H1 (cell line): ENCODE measurements at regions not wholly inside any gene's neighbourhood (a gene's known extent, or its start where the extent isn't known, plus 50 kb on each side); places are given as distances from the start of the nearest gene placed in this dataset.

Experiments
- ASH2L ChIP-seq: fragments of 200-600, 300-600 bp; sonication (generic); IDR thresholded peaks from one replicate; pipeline ENCODE4 v1.7.1; 2017; ENCODE audit warnings: low read length
- CBX8 ChIP-seq: fragments of 300-800, 300-1000 bp; sonication (generic); IDR thresholded peaks from 2 replicates; pipeline ENCODE4 v1.7.1; 2016; ENCODE audit warnings: low read depth, low read length, borderline replicate concordance
- POLR2AphosphoS5 ChIP-seq: IDR thresholded peaks from 2 replicates; pipeline ENCODE4 v1.6.1; 2011; ENCODE audit warnings: low read depth, low read length
- SP4 ChIP-seq: IDR thresholded peaks from 2 replicates; pipeline ENCODE4 v1.6.1; 2012; ENCODE audit warnings: low read length, inconsistent platforms
- TAF7 ChIP-seq: optimal IDR thresholded peaks from 2 replicates; pipeline ENCODE3; 2011; ENCODE audit warnings: low read depth, mild to moderate bottlenecking, inconsistent platforms, low read length, moderate library complexity, borderline replicate concordance
- TF ChIP-seq, protein P1 (sequence below), 3 experiments: IDR thresholded peaks; 1 replicate in 2 of 3; 2 replicates in 1 of 3; pipeline versions ENCODE4 v1.5.1 to v1.6.1; 2011; ENCODE audit warnings: low read length in 3 of 3, mild to moderate bottlenecking in 3 of 3, inconsistent platforms in 2 of 3, low read depth in 1 of 3, moderate library complexity in 1 of 3; ENCODE audit not compliant: insufficient read depth in 1 of 3; ENCODE audit errors: control extremely low read depth in 1 of 3

DNA sequence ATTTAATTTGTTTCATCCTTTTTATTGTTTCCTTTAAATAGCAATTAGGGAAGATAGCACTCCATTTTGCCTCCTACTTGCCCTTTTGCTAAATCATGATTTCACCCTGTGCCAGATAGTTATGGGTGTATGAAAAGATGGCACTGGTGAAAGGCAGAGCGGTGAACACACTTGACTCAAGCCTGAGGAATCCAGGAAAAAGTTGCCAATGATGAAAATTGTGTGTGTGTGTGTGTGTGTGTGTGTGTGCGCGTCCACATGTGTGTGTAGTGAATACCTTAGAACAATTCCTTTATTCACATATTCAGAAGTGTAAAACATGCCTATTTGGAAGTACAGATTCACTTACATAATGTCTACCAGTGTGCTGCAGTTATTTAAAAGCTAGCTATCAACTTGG is 123.8 kb downstream of the PTCSC3 start (continued):
- TF ChIP-seq, protein P1, sequence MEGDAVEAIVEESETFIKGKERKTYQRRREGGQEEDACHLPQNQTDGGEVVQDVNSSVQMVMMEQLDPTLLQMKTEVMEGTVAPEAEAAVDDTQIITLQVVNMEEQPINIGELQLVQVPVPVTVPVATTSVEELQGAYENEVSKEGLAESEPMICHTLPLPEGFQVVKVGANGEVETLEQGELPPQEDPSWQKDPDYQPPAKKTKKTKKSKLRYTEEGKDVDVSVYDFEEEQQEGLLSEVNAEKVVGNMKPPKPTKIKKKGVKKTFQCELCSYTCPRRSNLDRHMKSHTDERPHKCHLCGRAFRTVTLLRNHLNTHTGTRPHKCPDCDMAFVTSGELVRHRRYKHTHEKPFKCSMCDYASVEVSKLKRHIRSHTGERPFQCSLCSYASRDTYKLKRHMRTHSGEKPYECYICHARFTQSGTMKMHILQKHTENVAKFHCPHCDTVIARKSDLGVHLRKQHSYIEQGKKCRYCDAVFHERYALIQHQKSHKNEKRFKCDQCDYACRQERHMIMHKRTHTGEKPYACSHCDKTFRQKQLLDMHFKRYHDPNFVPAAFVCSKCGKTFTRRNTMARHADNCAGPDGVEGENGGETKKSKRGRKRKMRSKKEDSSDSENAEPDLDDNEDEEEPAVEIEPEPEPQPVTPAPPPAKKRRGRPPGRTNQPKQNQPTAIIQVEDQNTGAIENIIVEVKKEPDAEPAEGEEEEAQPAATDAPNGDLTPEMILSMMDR (IDR thresholded peaks at IDR 0.05; ENCODE audit: control extremely low read depth in 1 of 3, insufficient read depth in 1 of 3, low read depth in 1 of 3, low read length in 3 of 3): no peak
- TF ChIP-seq CBX8: no peak
- no peak for TF ChIP-seq SP4
- TF ChIP-seq TAF7: no peak
- TF ChIP-seq POLR2AphosphoS5: no peak
- TF ChIP-seq ASH2L: no peak
